VCaP (cell line): ENCODE measurements at regions not wholly inside any gene's neighbourhood (a gene's known extent, or its start where the extent isn't known, plus 50 kb on each side); places are given as distances from the start of the nearest gene placed in this dataset.

Experiments used
- H3K27ac ChIP-seq: fragments of 450-650 bp; 2 replicates; pipeline ENCODE4 v1.5.1; 2017
- TF ChIP-seq, protein P1 (sequence below): fragments of 450-650 bp; conservative IDR thresholded peaks from 2 replicates; pipeline ENCODE4 v1.5.1; 2017; ENCODE audit warnings: mild to moderate bottlenecking, moderate library complexity

DNA sequence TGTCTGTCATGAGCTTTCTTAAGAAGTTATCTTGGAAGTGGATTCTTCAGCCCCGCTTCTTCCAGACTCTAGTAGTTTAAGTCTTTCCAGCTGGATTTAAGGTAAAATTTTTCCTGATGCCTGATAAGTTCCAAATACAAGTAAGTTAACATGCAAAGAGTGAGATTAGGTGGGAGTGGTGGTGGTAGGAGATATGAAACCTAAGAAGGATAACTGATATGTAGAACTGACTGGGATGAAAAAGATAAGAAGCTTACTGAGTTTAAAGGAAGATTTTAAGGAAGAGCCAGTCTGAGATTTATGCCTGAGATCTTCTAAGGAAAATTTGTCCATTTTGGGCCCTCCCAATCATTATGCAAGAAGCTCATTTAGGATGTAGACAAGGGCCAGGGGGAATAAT, 250.9 kb upstream of the SYT10 start:
- TF ChIP-seq, protein P1, sequence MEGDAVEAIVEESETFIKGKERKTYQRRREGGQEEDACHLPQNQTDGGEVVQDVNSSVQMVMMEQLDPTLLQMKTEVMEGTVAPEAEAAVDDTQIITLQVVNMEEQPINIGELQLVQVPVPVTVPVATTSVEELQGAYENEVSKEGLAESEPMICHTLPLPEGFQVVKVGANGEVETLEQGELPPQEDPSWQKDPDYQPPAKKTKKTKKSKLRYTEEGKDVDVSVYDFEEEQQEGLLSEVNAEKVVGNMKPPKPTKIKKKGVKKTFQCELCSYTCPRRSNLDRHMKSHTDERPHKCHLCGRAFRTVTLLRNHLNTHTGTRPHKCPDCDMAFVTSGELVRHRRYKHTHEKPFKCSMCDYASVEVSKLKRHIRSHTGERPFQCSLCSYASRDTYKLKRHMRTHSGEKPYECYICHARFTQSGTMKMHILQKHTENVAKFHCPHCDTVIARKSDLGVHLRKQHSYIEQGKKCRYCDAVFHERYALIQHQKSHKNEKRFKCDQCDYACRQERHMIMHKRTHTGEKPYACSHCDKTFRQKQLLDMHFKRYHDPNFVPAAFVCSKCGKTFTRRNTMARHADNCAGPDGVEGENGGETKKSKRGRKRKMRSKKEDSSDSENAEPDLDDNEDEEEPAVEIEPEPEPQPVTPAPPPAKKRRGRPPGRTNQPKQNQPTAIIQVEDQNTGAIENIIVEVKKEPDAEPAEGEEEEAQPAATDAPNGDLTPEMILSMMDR = no peak

DNA sequence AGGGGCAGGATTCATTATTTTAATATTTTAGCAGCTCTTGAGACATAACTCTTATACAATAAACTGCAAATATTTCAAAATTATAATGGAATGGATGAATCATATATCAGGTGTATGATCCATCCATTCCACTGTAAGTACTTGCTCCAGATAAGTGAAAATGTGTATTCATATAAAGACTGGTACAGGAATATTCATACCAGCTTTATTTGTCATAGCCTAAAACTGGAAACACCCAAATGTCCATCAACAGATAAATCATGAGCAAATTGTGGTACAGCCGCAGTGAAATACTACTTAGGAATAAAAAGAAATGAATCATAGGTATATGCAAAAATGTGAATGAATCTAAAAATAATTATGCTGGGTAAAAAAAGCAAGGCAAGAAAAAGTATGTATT, 263.6 kb upstream of the SYT10 start:
- TF ChIP-seq, protein P1 = no peak
- H3K27ac ChIP-seq = no peak overlapping the region

More for the DNA sequence above, 250.9 kb upstream of the SYT10 start:
- no peak overlapping the region for H3K27ac ChIP-seq

DNA sequence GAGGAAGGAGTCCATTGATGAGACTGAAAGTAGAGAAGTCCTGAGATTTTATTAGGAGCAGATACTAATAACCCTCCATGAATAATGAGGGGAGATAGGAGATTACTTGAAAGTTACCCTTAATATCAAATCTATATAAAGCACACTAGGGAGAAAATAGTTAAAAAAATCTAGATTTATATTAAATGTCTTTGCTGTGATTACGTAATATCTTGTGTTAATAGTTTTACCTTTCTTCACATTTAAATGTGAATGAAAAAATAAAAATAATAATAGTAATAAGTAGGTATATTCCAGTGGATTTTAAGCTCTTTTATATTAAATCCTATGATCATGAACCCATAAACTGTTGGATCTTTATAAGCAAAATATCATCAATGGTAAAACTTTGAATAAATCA, 267.3 kb upstream of the SYT10 start:
- TF ChIP-seq, protein P1 = no peak
- H3K27ac ChIP-seq = no peak overlapping the region

DNA sequence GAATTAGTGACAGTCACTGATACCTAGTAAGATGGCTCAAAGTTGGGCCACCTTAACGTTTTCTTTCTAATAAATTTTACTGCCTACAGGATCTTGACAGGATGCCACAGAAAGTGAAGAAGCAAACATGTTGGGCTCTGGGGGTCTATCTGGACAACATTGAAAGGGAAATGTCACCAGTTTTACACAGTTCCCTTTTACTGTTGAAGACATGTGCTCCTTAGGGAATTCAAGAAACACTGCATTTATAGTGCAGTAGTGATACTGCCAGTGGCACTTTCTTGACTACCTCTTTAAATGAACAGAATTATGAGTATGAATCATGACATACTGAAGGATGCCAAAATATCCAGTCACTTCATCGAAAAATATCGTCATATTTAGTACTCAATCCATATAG, 269.3 kb upstream of the SYT10 start:
- TF ChIP-seq, protein P1 = no peak

DNA sequence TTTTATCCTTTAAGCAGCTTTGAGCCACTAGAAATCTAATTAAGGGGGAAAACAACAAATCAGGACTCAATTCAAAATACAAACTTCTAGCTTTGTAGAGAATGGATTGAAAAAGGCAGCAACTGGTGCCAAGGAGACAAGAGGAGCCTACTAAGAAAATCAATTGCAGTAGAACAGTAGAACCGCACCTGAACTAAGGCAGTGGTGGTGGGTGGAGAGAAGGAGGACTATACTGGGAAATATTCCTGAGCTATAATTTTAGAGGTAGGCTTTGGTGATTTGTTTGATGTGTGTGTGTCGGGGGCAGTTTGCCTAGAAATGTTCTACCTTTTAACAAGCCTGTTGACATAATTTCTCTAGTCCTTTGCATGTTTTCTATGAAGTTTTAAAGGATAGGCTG, 270.9 kb upstream of the SYT10 start:
- no peak overlapping the region for H3K27ac ChIP-seq
- TF ChIP-seq, protein P1 = no peak

More for the DNA sequence above, 269.3 kb upstream of the SYT10 start:
- no peak overlapping the region for H3K27ac ChIP-seq

DNA sequence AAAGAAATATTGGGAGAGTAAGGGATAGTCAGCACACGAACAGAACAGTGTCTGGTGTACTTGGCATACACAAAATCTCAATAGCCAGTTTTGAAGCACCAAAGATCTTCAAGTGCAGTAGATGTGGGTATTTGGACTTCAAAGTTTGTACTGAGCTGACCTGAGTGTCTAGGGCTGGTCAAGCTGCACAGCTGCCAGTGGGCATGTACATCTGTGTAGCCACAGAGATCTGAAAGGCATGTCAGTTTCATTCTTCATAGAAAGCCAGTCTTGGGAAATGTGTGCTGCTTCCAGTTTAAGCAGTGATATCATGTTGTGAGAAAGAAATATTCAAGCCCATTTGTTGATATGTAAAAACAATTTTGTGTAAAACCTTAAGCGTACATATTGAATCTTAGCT, 279.0 kb upstream of the SYT10 start:
- TF ChIP-seq, protein P1 = no peak
- no peak overlapping the region for H3K27ac ChIP-seq

DNA sequence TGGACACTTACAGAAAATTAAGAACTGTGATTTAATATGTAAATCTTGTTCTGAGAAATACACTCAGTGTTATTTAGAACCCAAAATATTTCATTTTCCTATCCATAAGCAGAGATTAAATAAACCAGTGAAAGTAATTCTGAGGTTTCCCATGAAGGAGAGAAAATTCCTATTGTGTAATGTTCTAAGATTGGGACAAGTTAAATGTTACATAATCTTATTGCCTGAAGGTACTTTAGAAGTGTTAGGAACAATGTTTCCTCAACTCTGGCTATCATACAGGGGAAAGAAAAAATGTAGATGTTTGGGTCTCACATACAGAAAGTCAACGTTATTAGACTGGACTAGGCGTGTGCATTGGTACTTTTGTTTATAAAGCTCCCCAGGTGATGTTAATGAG, 281.9 kb upstream of the SYT10 start:
- no peak overlapping the region for H3K27ac ChIP-seq
- TF ChIP-seq, protein P1 = no peak

DNA sequence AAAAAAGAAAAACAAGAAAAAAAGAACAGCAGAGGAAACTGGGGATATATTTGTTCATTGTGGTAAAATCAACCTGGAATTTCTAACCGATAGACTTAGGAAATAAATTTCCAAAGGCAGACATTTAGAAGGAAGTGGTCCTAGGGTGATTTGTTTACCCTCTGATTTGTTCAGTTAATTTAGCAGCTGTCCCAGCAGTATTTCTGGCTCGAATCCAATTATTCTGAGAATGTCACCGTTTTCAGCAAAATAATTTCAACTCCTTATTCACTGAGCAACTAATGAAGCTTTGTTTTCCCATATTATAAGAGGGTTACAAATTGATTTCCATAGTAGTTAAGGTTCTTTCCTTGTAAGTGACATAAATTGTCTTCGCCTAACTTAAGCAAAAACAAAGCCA, 285.2 kb upstream of the SYT10 start:
- TF ChIP-seq, protein P1 = no peak
- no peak overlapping the region for H3K27ac ChIP-seq
